ENCODE measurements at regions not wholly inside any gene's neighbourhood (a gene's known extent, or its start where the extent isn't known, plus 50 kb on each side); places are given as distances from the start of the nearest gene placed in this dataset.

- no peak for TF ChIP-seq CTCF (IDR thresholded peaks at IDR 0.05)
- no peak for TF ChIP-seq POLR2A (IDR thresholded peaks at IDR 0.05)
Measured at GRCh38 chr7:108863227-108863848, 293.7 kb downstream of the DNAJB9 start.
